DMS53 treated with DMSO at 0.1 percent for 48 hours (cell line): ENCODE measurements at regions not wholly inside any gene's neighbourhood (a gene's known extent, or its start where the extent isn't known, plus 50 kb on each side); places are given as distances from the start of the nearest gene placed in this dataset.

Experiments used
- DNase-seq: peaks from one replicate; lab custom pipeline; 2025; ENCODE audit not compliant: unreplicated experiment; lab: John Stamatoyannopoulos, UW

DNA sequence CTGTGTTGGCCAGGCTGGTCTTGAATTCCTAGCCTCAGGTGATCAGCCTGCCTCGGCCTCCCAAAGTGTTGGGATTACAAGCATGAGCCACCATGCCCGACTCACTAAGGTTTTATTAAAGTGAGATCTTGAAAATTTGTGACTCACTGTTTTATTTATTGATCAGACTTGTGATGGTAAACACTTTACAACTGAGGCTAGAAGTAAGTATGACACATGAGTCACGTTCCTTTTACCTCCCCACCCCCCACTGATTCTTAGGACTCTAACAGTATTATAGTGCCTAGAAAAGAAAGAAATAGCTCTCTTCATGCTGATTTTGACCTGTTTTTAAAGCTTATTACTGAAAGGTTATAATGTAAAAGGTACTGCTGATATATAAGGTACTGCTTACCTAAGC lies 160.6 kb downstream of the TANC2 start:
- DNase-seq = no peak

DNA sequence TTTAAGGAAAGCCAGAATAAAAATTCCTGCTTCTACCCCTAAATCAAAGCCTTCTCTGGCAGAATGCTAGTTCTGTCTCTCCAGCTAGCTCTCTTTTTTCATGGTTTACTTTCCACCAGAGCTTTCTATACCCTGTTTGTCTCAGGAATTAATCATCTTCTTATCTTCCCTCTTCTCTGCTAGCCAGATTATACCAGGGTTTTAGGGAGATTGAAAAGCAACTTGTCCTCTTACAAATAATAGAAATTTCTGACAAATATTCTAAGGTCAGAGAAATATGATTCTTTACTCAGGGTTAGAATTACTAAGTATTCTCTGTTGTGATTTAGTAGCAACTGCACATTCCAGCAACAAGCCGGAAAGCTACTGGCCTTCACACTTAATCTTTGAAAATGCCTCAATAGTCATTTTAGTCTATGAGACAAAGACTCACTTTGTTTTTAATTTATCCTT lies 166.4 kb downstream of the TANC2 start:
- no peak for DNase-seq

DNA sequence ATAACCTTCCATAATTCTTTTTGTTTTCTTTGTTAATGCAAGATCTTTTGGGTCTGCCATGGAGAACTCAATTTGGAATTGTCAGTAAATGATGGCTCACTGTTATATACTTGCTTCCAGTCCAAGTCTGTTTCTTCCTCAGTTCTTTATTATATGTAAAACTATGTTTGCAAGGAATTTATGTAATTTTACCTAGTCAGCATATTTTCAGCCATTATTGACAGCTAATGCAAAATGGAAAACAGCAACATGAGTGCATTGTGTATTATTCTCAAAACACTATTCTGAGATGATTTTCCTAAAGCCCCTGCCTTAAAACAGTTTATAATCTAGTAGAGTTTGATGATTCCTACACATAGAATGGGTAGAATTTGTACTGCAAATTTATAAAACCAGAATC lies 167.5 kb downstream of the TANC2 start:
- no peak for DNase-seq

DNA sequence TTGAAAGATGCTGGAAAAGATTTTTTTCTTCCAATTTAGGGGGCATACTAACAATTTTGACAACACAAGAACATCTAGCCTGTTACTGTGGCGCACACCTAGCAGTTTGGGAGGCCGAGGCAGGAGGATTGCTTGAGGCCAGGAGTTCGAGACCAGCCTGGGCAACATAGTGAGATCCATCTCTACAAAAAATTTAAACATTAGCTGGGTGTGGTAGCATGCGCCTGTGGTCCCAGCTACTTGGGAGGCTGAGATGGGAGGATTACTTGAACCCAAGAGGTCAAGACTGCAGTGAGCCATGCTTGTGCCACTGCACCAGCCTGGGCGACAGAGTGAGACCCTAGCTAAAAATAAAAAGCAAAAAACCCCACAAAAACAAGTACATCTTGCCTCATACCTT lies 168.8 kb downstream of the TANC2 start:
- no peak for DNase-seq

DNA sequence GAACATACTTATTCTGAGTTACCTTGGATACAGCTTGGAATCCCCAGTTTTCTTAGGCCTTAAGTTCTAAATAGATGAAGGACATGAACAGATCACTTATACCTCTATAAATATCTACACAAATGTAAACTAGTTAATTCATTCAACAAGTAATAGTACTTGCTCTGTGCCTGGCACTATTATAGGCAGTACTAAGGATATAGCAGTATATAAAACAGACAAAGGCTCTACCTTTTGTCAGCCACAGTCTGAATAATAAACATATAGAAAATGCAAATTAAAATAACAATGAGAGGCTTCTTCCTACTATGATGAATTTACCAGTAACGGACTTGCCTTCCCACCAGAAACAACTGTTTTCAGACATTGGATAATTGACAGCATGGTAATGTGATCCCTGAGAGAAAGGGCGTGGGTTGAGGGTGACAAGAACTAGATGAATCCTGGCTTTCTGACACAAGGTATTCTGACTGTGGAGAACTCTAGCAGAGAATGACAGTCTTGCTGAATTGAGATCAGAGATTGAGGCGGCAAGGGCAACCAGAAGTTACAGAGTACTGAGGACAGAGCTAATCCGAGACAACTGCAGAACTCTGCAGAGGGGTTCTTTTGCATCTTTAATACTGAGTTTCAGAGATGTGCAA lies 170.5 kb downstream of the TANC2 start:
- no peak for DNase-seq

DNA sequence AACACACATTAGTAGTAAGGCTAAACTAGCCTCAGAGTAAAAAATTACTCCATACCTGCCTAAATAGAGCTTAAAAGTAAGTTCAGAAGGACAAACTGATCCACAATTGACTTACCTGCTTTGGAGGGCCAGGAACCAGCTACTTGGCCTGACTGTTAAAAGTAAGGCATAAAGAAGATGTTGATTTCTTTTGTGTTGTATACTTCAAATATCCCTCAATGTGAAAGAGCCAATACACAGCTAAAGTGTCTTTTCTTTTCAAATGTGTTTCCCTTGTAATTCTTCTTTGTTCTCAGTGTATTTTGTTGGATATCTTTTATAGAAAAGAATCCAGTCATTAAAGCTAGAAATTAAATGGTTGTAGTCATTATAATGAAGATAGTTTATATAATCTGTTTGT lies 171.1 kb downstream of the TANC2 start:
- DNase-seq = no peak

DNA sequence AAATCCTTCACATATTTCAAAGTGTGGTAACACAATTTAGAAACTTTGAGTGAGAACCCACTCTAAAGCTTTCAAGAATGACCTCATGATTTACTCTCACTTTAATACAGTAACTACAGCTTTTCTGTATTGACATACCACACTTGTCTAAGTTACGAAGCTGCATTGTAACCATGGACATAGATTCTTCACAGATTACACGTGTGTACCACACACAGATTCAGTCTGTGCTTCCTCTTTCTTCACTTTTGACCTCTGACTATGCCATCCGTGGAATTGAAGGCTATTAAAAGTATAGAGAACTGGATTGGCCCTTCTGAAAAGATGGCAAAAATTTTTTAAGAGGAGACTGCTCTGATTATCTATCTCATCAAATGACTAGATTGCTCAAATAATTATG lies 172.7 kb downstream of the TANC2 start:
- DNase-seq = no peak

DNA sequence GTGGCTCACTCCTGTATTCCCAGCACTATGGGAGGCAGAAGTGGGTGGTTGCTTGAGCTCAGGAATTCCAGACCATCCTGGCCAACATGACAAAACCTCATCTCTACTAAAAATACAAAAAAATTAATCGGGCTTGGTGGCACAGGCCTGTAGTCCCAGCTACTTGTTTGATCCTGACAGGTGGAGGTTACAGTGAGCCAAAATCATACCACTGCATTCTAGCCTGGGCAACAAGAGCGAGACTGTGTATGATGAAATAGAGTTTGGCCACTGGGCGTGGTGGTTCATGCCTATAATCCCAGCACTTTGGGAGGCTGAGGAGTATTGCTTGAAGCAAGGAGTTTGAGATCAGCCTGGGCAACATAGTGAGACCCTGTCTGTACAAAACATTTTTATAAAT lies 173.3 kb downstream of the TANC2 start:
- DNase-seq = no peak

DNA sequence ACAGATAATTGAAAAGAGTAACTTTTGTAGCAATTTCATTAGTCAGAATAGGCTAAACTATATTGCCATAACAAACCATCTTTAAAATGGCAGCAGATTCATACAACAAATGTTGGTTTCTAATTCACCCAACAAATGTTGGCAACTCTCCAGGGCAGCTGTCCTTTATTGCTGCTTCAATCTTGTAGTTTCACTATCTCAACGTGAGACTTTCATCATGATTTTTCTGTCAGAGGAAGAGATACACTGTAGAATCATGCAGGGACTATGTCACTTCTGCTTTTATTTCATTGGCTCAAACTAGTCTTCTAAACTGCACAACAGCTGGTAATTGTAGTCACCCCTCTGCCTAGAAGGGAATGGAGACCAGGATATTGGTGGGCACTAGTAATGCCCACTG lies 174.2 kb downstream of the TANC2 start:
- DNase-seq = no peak

DNA sequence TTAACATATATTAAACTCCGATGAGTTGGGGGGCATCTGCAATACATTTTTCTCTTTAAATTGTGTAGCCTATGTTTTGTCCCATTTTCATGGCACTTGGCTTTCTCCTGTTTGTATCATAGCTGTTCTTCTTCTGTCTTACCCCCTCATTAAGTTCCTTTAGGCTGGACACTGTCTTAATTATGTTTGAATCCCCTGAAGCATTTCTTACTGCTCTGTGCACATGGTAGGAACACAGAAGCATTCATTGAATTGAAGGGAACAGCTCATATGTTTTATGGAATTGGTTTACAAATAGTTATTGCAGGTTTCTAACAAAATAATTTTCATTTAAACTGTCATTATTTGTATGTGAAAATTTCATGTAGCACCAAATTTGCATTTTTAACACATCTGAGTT lies 176.8 kb downstream of the TANC2 start:
- no peak for DNase-seq

DNA sequence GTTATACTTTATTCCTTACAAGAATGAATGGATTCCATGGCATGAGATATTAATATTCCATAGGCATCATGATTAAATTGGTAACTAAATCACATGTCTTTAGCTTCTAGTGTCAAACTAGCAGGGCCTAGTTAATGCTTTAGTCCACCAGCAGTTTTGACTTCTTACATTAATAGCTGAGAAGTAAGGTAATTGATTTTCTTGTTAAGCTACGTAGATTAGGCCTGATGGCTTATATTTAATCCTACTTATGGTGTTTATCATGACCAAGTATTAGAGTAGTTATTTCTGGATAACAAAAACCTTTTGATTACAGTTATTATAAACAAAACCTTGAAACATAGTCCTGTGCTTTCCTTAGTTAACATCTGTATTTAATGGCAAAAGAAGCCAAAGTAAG lies 184.5 kb downstream of the TANC2 start:
- no peak for DNase-seq

DNA sequence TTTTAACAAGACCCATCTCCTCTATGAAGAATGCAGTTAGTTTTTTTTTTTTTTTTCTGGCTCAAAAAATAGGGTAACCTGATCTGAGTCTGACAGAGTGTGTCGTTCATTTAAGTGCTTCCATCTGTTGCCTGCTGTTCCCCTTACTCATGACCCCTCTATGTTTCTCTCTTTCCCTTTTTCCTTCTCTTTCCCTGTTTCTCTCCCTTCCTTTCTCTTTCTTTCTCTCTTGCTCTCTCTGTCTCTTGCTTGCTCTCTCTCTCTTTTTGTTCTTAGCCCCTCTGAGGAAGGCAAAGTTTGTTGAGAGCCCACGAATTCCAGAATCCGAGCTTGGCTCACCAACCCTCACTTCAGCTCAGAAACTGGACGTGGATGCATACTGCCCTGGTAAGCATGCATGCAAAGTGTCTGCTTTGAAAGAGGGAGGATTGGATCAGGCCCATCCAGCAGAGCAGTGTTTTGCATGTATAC lies 185.0 kb downstream of the TANC2 start:
- DNase-seq = no peak

DNA sequence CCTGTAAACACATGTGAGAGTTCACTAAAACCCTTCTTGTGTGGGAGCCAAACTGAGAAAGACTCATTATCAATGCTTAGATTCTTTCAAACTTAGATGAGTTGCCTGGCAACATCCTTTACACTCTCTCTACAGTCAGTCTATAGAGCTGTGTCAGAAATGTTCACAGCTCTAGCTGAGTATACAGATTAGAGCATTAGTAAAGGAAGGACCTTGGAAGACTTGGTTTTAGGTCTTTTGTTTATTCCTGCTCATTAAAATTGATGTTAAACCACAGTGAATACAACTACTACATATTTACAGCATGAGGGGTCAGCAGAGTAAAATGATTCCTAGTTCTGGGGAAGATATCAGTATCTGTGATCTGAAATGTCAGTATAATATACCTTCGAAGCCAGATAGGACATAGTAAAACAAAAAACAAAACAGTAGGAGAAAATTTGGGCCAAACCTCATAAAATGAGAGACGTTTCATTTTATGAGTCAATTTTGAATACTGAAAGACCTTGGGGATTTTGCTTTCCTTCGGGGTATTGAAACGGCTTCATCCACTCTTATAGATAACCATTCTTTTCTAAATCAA lies 186.0 kb downstream of the TANC2 start:
- DNase-seq = no peak

DNA sequence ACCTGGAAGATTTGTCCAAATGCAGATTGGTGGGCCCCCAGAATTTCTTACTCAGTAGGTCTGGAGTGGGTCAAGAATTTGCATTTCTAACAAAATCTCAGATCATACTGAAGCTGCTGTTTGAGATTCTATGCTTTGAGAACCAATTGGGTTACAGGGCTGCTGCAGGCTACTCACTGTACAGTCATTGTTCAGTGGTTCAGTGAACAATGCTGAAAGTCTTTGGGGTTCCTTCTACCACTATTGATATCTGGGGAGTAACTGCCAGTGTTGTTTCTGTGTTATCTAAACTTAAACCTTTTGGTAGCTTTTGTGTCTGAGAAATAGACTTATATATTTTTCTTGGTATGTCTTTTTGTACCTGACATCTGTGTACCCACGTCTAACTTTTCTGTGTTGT lies 187.5 kb downstream of the TANC2 start:
- DNase-seq = no peak

DNA sequence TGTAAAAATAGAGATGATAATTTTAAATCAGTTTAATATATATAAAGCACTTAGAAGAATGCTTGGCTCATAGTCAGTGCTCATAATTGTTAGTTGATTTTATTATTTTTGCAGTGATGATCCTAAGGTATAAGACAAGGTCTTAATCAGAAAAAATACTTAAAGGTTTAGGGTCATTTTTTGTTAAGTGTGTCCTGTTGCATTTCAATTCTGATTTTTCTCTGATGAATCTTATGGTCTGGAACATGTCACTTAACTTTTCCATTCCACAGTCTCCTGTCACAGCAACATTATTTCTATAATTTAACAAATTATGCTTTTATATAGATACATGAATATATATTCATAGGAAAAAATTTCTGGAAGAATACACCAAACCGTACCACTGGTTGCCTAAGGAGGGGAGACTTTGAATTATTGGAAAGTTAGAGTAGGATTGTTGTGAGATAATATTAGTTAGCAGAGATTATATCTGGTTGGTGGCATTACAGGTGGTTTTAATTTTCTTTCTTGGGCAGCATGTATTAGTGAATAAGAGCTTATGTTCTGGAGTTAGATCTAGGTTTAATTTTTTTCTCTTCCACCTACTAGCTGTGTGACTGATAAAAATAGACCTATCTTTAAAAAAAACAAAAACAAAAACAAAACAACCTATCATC lies 188.7 kb downstream of the TANC2 start:
- no peak for DNase-seq

DNA sequence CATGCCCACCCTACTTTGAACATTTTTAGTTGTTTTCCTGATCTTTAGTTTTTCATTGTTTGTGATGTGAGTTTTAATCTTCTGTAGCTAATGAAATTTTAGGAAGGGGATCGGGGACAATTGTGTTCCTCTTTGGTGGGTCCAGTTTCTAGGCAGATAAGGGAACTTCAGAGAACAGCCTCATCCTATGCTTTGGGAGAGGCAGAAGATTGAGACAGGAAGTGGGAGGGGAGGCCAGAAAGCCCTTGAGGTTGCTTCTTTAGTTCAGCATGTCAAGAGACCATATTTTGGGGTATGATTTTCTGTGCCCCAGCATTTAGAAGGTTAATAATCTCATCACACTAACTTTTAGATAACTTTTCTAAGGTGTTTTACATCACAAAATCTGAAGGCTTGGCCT lies 191.0 kb downstream of the TANC2 start:
- DNase-seq = no peak

DNA sequence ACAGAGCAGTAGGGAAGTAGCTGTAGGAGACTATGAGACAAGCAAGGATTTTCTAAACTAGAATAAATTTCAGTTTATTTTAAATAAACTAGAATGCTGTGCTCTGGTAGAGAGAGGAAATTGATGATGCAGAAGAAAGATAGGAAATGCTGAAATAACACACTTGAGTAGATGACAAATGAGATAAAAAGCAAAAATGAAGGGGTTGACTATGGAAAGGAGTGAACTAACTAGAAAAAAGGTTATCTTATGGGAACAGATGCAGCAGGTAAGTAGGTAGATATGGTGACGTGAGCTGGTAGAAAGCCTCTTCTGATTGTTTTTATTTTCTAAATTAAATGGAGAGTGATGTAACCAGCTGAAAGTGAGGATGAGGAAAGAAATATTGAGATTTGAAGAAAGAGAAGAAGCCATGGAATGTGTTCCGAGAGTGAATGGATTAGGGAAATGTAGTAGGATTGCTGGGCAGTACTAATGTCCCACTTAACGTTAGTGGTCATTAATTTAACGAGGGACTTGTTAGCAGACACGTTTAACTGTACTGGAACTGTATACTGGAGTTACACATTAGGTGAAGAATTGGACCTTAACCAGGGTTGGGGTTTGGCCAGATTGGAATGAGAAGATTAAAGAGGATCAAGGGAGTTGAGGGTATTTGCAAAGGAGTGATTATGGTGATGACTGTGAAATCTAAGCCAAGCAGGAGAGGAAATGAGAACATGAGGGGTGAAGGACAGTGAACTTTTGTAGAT lies 196.5 kb downstream of the TANC2 start:
- no peak for DNase-seq

DNA sequence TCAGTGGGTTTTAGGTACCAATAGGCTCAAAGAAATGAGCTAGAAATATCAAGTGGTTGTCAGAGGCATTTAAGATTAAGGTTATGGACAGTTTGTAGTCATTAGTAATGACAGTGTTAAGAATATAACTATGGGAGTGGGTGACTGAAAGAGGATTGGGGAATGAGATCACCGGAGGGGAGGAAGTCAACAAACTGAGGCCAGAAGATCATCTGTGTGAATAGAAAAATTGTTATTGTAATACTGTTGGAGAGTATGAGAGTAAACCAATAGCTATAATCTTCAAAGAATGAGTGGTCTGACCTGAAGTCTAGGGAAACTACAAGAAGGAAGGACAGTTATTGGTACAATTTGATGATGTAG lies 197.1 kb downstream of the TANC2 start:
- DNase-seq = no peak

DNA sequence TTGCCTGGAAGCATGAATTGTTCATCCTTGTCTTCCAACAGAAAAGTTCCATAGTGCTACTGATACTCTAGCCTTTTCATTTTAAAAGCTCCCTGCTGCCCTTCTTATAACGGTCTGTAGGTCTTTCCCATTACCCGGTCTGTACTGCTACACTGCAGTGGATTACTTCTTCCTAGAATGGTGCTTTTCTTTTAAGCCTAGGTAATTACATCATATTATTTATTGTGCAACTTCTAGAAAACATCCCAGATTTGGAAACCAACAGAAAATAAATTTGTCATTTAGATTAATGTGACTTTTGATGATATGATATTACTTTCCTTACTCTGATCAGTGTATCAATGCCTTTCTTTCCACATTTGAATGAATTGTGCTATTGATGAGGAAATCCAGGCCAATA lies 199.4 kb downstream of the TANC2 start:
- DNase-seq = no peak

DNA sequence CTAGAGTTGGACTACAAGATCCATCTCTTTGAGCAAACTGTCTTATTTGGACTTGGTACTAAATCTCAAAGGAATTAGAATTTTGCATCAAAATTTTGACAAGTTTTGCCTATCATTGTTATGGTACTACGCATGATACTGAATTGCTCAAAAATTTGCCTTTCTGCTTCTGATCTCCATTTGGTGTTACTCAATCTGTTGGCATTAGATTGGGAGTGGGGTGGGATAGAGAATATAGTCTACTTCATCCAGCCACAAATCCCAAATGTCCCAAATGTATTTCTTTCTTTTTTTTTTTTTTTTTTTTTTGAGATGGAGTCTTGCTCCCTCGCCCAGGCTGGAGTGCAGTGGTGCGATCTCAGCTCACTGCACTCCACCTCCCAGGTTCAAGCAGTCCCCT lies 204.8 kb downstream of the TANC2 start:
- DNase-seq = no peak

DNA sequence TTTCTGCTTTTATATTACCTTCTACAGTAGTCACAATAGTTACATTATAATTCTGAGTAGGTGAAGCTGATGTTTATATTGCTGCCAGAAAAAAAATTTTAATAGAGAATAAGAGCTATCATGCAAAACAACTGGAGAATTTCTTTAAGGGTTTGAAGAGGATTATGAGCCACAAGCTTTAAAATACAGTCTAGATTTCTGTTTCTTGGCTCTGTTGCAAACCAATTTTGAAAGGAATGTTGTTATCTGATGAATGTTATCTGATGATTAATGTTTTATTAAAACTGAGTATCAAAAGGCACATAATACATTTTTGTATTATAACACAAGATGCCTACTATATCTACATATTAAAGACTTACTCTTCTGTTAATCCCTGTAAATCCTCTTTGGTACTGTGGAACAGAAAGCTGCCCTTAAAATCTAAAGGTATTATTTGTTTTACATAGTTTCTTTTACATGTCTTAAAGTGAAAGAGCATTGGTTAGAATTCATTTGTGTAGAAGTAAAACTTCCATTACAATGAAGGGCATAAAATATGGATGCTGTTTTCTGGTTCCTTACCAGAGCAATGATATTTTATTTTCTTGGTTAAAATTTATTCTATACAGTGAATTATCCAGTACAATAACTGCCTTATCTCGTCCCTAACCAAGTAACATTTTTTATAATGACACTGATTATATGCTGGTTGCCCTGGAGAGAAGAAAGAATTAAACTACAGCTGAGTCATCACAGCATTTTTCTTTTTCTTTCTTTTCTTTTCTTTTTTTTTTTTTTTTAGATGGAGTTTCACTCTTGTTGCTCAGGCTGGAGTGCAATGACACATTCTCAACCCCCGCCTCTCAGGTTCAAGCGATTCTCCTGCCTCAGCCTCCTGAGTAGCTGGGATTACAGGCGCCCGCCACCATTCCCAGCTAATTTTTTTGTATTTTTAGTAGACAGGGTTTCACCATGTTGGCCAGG lies 205.7 kb downstream of the TANC2 start:
- no peak for DNase-seq
